ENCODE measurements at regions not wholly inside any gene's neighbourhood (a gene's known extent, or its start where the extent isn't known, plus 50 kb on each side); places are given as distances from the start of the nearest gene placed in this dataset.

DNA sequence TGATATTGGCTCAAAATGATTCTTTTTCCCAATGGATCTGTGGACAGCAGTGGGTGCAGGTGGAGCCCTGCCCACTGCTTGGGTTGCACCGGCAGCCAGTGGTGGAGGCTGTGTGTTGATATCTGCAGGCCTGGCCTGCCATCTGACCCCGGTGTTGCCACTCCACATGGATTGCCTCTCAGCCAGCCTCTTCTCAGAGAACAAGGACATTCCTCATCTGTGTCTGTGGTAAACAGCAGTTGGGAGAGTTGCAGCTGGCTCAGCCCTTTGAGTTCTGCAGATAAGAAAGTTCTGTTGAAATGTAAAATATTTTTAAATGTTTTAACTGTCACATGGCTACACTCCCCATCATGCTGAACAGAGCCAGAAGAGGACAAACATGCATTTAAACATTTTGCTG, 374.9 kb upstream of the CELF2 start:
- H3K4me3 ChIP-seq, result no peak overlapping the region
- 0% methylated on average over 2 of the region's 2 CpGs for WGBS (ENCODE audit: missing lambda C conversion rate)
- FAIRE-seq, result no peak
- TF ChIP-seq EP300 (IDR thresholded peaks at IDR 0.05), result no peak
- TF ChIP-seq TFCP2L1 (CRISPR knock-in tag; IDR thresholded peaks at IDR 0.05), result no peak
- no peak for TF ChIP-seq NFE2L2 (conservative IDR thresholded peaks at IDR 0.05; ENCODE audit: low read length)
- TF ChIP-seq HOXB5 (CRISPR knock-in tag; IDR thresholded peaks at IDR 0.05), result no peak
- TF ChIP-seq, protein P1, sequence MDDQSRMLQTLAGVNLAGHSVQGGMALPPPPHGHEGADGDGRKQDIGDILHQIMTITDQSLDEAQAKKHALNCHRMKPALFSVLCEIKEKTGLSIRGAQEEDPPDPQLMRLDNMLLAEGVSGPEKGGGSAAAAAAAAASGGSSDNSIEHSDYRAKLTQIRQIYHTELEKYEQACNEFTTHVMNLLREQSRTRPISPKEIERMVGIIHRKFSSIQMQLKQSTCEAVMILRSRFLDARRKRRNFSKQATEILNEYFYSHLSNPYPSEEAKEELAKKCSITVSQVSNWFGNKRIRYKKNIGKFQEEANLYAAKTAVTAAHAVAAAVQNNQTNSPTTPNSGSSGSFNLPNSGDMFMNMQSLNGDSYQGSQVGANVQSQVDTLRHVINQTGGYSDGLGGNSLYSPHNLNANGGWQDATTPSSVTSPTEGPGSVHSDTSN (IDR thresholded peaks at IDR 0.05), result no peak
- no peak for TF ChIP-seq FOXS1 (CRISPR knock-in tag; IDR thresholded peaks at IDR 0.05)
- no peak for TF ChIP-seq SREBF2 (IDR thresholded peaks at IDR 0.05)
- no peak for TF ChIP-seq CBX2 (IDR thresholded peaks at IDR 0.05; ENCODE audit: borderline replicate concordance, low read depth)
- no peak for TF ChIP-seq POLR2AphosphoS2 (conservative IDR thresholded peaks at IDR 0.05; ENCODE audit: low read length)
- TF ChIP-seq CBX8 (IDR thresholded peaks at IDR 0.05), result no peak
- TF ChIP-seq TP53 (CRISPR knock-in tag; IDR thresholded peaks at IDR 0.05), result no peak
- TF ChIP-seq MYC (IDR thresholded peaks at IDR 0.05; ENCODE audit: borderline replicate concordance, low read length), result no peak
- TF ChIP-seq EHMT2 (IDR thresholded peaks at IDR 0.05; ENCODE audit: low read depth), result no peak
- no peak overlapping the region for H3K27ac ChIP-seq
- no peak for DNase-seq (ENCODE audit: low read depth in 1 of 2, low spot score in 1 of 2)
- H3K9me3 ChIP-seq, result no peaks in the 10 kb centered on the region
- H3K4me1 ChIP-seq, result no peaks in the 10 kb centered on the region
- ChIA-PET POLR2A (no interaction called here), CTCF (no interaction called here)
- H3K4me2 ChIP-seq, result no peak overlapping the region
- ATAC-seq, result no peak

DNA sequence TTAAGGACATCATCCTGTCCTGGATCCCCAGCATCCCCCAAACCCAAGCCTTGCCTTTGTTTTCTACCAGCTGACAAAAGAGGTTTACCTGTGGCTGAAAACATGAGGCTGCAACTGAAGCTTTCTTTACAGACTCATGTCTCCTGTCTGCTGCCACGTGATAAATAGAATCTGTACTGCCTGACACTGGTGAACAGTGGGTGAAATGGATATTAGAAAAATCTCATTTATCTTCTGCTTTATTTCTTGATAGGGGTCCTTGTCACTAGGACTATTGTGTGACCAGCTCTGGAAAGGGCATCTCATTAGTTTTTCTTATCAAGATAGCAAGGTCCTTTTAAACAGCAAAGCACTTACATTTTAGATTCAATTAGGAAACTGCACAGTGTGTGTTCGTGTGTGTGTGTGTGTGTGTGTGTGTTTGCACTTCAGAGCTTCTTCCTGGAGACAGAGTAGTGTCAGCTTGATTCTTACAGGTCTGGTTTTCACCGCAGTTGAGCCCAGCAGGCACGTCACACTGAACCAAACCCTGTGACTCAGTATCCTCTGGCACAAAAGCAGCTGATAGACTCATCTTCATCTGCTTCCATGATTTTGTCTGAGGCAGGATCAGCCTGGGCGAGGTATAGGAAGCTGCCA, 373.5 kb upstream of the CELF2 start:
- Histone ChIP-seq H3K4me1 (no peaks in the 10 kb centered on the region), H3K4me2 (no peak overlapping the region), H3K27ac (no peak overlapping the region), H3K4me3 (no peak overlapping the region), H3K9me3 (no peaks in the 10 kb centered on the region)
- CTCF ChIA-PET, result no interaction called here
- DNase-seq (ENCODE audit: low read depth in 1 of 2, low spot score in 1 of 2) (no peak), FAIRE-seq (no peak), ATAC-seq (no peak)
- 4% methylated on average over 5 of the region's 5 CpGs for WGBS (ENCODE audit: missing lambda C conversion rate)
- POLR2A ChIA-PET, result no interaction called here
- no peak for TF ChIP-seq ZC3H11A (IDR thresholded peaks at IDR 0.05)
- no peak for TF ChIP-seq MAX (IDR thresholded peaks at IDR 0.05)
- TF ChIP-seq RAD21 (conservative IDR thresholded peaks at IDR 0.05 in 1 of 2, IDR thresholded peaks at IDR 0.05 in 1 of 2), result no peak
- no peak for TF ChIP-seq MYC (IDR thresholded peaks at IDR 0.05; ENCODE audit: borderline replicate concordance, low read length)
- no peak for TF ChIP-seq EHF (CRISPR knock-in tag; IDR thresholded peaks at IDR 0.05)
- TF ChIP-seq HDAC2 (IDR thresholded peaks at IDR 0.05), result no peak
- TF ChIP-seq HEYL (CRISPR knock-in tag; IDR thresholded peaks at IDR 0.05), result no peak
- TF ChIP-seq ZFP36 (IDR thresholded peaks at IDR 0.05; ENCODE audit: borderline replicate concordance, partially characterized antibody), result no peak
- no peak for TF ChIP-seq POLR2AphosphoS2 (conservative IDR thresholded peaks at IDR 0.05; ENCODE audit: low read length)
- no peak for TF ChIP-seq ZNF302 (CRISPR knock-in tag; IDR thresholded peaks at IDR 0.05)

DNA sequence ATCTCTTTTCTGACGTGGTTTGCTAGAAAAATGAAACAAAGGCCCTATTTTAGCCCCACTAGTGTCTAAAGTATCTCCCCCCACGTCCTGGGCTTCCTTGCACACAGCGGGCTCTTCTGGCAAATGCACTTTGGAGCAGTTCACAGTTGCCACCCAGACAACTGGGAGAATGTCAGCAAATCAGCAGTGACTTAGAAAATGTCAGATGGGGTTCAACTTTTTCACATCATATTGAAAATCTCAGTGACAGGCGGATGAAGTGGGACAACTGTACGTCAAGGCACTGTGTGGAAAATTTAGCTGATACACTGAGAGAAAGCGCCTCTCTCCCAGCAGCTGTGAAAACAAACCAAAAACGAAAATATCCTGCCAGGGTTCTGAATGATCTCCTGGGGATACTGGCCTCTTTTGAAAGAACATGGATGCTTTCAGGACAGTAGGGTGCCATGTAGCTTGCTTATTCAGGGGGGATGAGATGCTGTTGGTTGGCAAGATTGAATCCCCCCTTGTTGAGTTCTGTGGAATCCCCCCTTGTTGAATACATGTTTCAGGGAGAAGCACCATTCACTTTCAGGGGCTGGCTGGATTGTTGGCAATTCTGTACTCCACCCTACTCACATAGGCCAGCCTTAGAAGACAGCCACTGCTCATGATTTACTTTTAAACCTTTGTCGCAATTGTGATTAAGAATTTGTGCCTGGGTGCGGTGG, 372.8 kb upstream of the CELF2 start:
- CTCF ChIA-PET, result interaction anchor here (1.6 kb wide), 1 partner anchor 17 kb away, joined by 3 read pairs; no protein-coding TSS in a partner anchor
- no peaks in the 10 kb centered on the region for H3K4me1 ChIP-seq
- TF ChIP-seq EHMT2 (IDR thresholded peaks at IDR 0.05; ENCODE audit: low read depth), result no peak
- TF ChIP-seq HOXA7 (CRISPR knock-in tag; IDR thresholded peaks at IDR 0.05), result no peak
- TF ChIP-seq RNF2 (IDR thresholded peaks at IDR 0.05; ENCODE audit: borderline replicate concordance, low read depth), result no peak
- no peak for TF ChIP-seq BCL3 (IDR thresholded peaks at IDR 0.05)
- TF ChIP-seq ZSCAN20 (CRISPR knock-in tag; IDR thresholded peaks at IDR 0.05), result no peak
- no peak for TF ChIP-seq CTCF (IDR thresholded peaks at IDR 0.05)
- TF ChIP-seq HOXB5 (CRISPR knock-in tag; IDR thresholded peaks at IDR 0.05), result no peak
- TF ChIP-seq CBX2 (IDR thresholded peaks at IDR 0.05; ENCODE audit: borderline replicate concordance, low read depth), result no peak
- no peak for TF ChIP-seq NR3C1 (IDR thresholded peaks at IDR 0.05)
- no peak for TF ChIP-seq JUN (IDR thresholded peaks at IDR 0.05)
- TF ChIP-seq MAX (IDR thresholded peaks at IDR 0.05), result no peak
- TF ChIP-seq GATA3 (IDR thresholded peaks at IDR 0.05; ENCODE audit: borderline replicate concordance), result no peak
- no peak for TF ChIP-seq PHF8 (IDR thresholded peaks at IDR 0.05; ENCODE audit: borderline replicate concordance, low read depth)
- TF ChIP-seq NFE2L2 (conservative IDR thresholded peaks at IDR 0.05; ENCODE audit: low read length), result no peak
- no peak overlapping the region for H3K4me3 ChIP-seq
- DNase-seq (ENCODE audit: low read depth in 1 of 2, low spot score in 1 of 2), result no peak
- WGBS (ENCODE audit: missing lambda C conversion rate), result 6% methylated on average over 9 of the region's 9 CpGs
- ATAC-seq, result no peak
- FAIRE-seq, result no peak
- no peak overlapping the region for H3K27ac ChIP-seq
- POLR2A ChIA-PET, result no interaction called here
- H3K9me3 ChIP-seq, result no peaks in the 10 kb centered on the region
- no peak overlapping the region for H3K4me2 ChIP-seq
